NCI-H345 treated with DMSO at 0.1 percent for 48 hours (cell line): ENCODE measurements at regions not wholly inside any gene's neighbourhood (a gene's known extent, or its start where the extent isn't known, plus 50 kb on each side); places are given as distances from the start of the nearest gene placed in this dataset.
A peak's percentile ranks its signal among the peaks of the same experiment; 100 is the strongest.
"Not testable (repeated sequence)": the region's sequence is repeated elsewhere in the genome, so short reads cannot be mapped to it uniquely, and the experiment has no call there.

ENCODE experiments used
- DNase-seq: peaks from one replicate; lab custom pipeline; 2025; ENCODE audit not compliant: unreplicated experiment; lab: John Stamatoyannopoulos, UW

DNA sequence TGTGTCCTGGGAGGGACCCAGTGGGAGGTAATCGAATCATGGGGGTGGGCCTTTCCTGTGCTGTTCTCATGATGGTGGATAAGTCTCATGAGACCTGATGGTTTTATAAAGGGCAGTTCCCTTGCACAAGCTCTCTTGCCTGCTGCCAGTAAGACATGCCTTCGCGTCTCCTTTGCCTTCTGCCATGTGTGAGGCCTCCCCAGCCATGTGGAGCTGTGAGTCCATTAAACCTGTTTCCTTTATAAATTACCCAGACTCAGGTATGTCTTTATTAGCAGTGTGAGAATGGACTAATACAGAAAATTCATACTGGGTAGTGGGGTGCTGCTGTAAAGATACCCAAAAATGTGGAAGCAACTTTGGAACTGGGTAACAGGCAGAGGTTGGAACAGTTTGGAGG, 300.0 kb upstream of the ZFP42 start:
- DNase-seq: not testable (repeated sequence)

DNA sequence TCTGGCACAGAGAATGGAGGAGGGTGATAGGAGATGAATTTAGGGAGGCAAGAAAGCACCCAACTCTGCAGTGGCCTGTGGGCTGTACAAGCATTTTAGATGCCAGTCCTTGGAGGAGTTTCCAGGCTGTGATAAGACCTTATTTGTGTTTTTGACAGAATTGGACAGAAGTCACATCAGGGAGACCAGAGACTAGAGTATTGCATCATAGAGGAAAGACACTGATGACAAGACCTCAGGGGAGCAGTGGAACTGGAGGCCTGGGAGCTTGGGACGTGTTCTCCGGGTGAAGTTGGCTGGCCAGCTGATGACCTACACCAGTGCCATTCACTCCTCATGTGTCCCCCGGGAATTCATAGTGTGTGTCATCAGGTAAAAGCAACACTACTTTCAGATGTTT, 284.0 kb upstream of the ZFP42 start:
- no peak for DNase-seq

DNA sequence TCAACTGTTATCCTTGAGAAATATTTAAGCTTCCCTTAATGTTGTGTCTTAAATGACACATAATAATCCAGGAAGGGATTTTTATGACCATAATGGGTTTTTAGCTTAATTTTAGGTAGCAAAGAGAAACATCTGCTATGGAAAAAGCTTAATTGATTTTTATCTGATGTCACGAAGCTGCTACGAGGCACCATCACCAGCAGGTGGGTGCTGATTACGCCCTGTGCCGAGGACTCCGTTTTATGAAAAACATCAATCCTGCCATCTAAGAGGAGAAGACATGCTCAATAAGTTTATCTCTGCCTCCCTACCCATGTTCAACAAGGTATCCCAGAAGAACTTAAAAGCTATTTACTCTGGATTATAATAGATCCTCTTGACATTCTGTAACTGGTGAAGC, 280.6 kb upstream of the ZFP42 start:
- DNase-seq: no peak

DNA sequence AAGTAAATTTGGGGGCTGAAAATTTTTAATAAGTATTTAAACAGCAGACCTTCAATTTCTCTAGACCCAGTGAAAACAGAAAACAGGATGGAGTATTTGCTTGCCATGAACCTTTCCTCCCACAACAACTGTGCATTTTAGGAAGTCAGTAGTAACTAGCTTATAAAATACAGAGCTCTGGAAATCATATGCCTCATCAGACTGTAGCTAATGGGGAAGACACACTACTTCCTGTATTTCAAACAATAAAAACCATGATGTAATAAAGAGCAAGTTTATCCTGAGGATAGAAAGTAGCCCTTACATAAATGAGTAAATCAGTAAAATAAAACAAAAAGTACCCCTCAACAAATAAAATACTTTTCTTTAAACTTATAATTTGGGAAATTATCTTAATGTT, 280.1 kb upstream of the ZFP42 start:
- DNase-seq: no peak

DNA sequence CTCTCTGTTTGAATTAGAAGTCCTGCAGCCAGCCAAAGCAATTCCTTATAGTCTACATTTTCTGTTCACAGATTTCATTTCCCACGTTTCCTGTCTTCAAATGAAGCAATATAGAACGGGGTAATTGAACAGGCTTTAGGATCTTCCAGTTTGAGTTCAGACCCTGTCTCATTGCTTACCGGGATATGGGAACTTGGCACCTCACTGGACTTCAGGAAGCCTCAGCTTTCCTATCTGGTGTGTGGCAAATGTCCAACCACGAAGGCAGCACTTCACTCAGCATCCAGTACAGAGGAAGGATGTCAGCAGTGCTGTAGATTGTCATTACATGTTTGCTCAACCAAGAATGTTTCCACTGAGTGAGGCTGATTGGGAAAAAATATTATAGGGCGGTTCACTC, 271.1 kb upstream of the ZFP42 start:
- DNase-seq: no peak

GRCh38 chr4:187726485-187726884, 269.1 kb upstream of the ZFP42 start:
- peak; percentile 2 for DNase-seq

GRCh38 chr4:187732524-187732923, 263.0 kb upstream of the ZFP42 start:
- DNase-seq: no peak

- DNase-seq: no peak
Observed at GRCh38 chr4:187739771-187740170, 255.8 kb upstream of the ZFP42 start.

GRCh38 chr4:187744911-187745310, 250.7 kb upstream of the ZFP42 start:
- DNase-seq: no peak

- not testable (repeated sequence) for DNase-seq
Observed at GRCh38 chr4:187750652-187751051, 244.9 kb upstream of the ZFP42 start.

GRCh38 chr4:187767158-187767557, 228.4 kb upstream of the ZFP42 start:
- DNase-seq: no peak

GRCh38 chr4:187767687-187768086, 227.9 kb upstream of the ZFP42 start:
- DNase-seq: no peak

GRCh38 chr4:187770345-187770744, 225.2 kb upstream of the ZFP42 start:
- no peak for DNase-seq

DNA sequence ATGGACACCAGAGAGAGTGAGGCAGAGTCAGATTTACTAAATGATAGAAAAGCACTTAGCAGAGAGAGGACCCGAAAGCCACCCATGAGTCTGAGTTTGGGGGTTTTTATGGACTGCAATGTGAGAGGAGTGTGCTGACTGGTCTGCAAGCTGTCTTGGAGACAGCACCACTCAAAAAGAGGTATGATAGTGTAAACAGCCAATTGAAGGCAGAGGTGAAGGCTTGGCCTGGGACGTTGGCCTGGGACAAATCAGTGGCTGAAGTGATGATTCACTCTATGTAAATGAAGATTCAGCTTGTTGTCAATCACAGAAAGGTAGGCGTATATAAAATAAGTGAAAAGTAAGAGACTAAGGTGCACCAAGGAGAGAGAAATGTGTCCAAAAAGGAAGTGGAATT, 217.6 kb upstream of the ZFP42 start:
- no peak for DNase-seq

- no peak for DNase-seq
Observed at GRCh38 chr4:187780070-187780469, 215.5 kb upstream of the ZFP42 start.

- no peak for DNase-seq
Observed at GRCh38 chr4:187782286-187782824, 213.2 kb upstream of the ZFP42 start.

- DNase-seq: no peak
Observed at GRCh38 chr4:187786190-187786589, 209.4 kb upstream of the ZFP42 start.

GRCh38 chr4:187789078-187789477, 206.5 kb upstream of the ZFP42 start:
- no peak for DNase-seq

DNA sequence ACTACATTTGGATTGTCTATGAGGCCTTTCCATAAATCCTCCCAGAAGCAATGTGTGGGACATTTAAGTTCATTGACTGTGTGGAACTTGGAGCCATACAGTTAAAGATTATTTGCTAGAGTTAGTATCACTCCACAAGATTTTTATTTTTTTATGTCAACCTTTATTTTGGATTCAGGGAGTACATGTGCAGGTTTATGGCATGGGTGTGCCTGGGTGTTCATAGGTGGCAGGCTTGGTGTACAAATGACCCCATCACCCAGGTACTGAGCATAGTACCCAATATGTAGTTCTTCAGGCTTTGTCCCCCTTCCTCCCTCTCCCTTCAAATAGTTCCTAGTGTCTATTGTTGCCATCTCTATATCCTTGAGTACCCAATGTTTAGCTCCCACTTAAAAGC, 199.8 kb upstream of the ZFP42 start:
- no peak for DNase-seq

- no peak for DNase-seq
Observed at GRCh38 chr4:187798385-187798784, 197.2 kb upstream of the ZFP42 start.

- no peak for DNase-seq
Observed at GRCh38 chr4:187799735-187800134, 195.8 kb upstream of the ZFP42 start.

DNA sequence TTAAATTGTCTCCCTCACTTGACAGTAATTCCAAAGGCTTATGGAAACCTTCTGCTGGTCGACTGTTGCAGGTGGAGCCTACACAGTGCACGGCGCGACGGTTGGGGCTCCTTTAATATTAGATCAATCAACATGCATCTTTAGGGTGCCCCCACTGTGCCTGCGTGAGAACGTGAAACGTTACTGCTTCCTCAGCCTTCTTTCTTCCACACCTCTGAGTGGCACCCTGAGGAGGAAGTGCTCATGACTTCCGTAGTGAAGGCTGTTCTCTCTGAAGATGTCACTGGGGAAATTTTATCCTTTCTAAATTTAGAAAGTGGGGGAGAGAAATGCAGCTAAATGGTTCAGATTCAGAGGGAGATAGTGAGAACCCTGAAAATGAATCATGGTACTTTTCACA, 184.0 kb upstream of the ZFP42 start:
- DNase-seq: no peak

GRCh38 chr4:187814737-187815465, 180.7 kb upstream of the ZFP42 start:
- no peak for DNase-seq
